ENCODE measurements at regions not wholly inside any gene's neighbourhood (a gene's known extent, or its start where the extent isn't known, plus 50 kb on each side); places are given as distances from the start of the nearest gene placed in this dataset.

- H3K27ac ChIP-seq (ENCODE audit: insufficient read length, low read depth, low read length) = no peak overlapping the region
- H3K27me3 ChIP-seq (ENCODE audit: insufficient read depth, low read length) = no peaks in the 10 kb centered on the region
- no peak overlapping the region for H2AK5ac ChIP-seq (ENCODE audit: insufficient read length, low read length)
- no peak overlapping the region for H3K23ac ChIP-seq (ENCODE audit: insufficient read length, low read depth, low read length)
- H3K9ac ChIP-seq (ENCODE audit: extremely low read depth, insufficient read length, low read length) = no peak overlapping the region
- H2BK5ac ChIP-seq (ENCODE audit: insufficient read length, low read length) = no peak overlapping the region
- no CpG with 5 or more reads among the region's 2 CpGs for WGBS (ENCODE audit: extremely low coverage, insufficient read length, low lambda C conversion rate)
- TF ChIP-seq, protein P1, sequence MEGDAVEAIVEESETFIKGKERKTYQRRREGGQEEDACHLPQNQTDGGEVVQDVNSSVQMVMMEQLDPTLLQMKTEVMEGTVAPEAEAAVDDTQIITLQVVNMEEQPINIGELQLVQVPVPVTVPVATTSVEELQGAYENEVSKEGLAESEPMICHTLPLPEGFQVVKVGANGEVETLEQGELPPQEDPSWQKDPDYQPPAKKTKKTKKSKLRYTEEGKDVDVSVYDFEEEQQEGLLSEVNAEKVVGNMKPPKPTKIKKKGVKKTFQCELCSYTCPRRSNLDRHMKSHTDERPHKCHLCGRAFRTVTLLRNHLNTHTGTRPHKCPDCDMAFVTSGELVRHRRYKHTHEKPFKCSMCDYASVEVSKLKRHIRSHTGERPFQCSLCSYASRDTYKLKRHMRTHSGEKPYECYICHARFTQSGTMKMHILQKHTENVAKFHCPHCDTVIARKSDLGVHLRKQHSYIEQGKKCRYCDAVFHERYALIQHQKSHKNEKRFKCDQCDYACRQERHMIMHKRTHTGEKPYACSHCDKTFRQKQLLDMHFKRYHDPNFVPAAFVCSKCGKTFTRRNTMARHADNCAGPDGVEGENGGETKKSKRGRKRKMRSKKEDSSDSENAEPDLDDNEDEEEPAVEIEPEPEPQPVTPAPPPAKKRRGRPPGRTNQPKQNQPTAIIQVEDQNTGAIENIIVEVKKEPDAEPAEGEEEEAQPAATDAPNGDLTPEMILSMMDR (conservative IDR thresholded peaks at IDR 0.05) = no peak
- no peak for DNase-seq
- no peak overlapping the region for H4K8ac ChIP-seq (replicated peaks; ENCODE audit: insufficient read length, low read depth, low read length)
- no peak overlapping the region for H3K27ac Mint-ChIP-seq
- no peaks in the 10 kb centered on the region for H3K23me2 ChIP-seq (ENCODE audit: insufficient read length, low read depth, low read length, poor library complexity, severe bottlenecking)
- H4K91ac ChIP-seq (ENCODE audit: insufficient read length, low read depth, low read length) = no peak overlapping the region
- no peak overlapping the region for H3K4me2 ChIP-seq (ENCODE audit: insufficient read depth, insufficient read length, low read length)
- H3K4ac ChIP-seq (ENCODE audit: low read depth, low read length) = no peak overlapping the region
- no peaks in the 10 kb centered on the region for H3K36me3 Mint-ChIP-seq (ENCODE audit: insufficient read depth in 1 of 3, low read depth in 3 of 3)
- no peak overlapping the region for H2BK12ac ChIP-seq (ENCODE audit: insufficient read length, low read depth, low read length)
- H2AFZ ChIP-seq (ENCODE audit: low read length) = no peak overlapping the region
- H3K56ac ChIP-seq (ENCODE audit: insufficient read length, low read depth, low read length) = no peak overlapping the region
- no peak overlapping the region for H3K4me3 Mint-ChIP-seq
- no peaks in the 10 kb centered on the region for H4K20me1 ChIP-seq (ENCODE audit: control insufficient read depth, insufficient read depth, insufficient read length)
- H3T11ph ChIP-seq (ENCODE audit: low read length) = no peak overlapping the region
- no peaks in the 10 kb centered on the region for H3K9me3 Mint-ChIP-seq
- H2BK15ac ChIP-seq (ENCODE audit: low read depth, low read length) = no peak overlapping the region
- H3K4me1 Mint-ChIP-seq = no peaks in the 10 kb centered on the region
- no peaks in the 10 kb centered on the region for H3K79me2 ChIP-seq (ENCODE audit: insufficient read depth, low read length)
- no peaks in the 10 kb centered on the region for H3K9me3 ChIP-seq (ENCODE audit: control insufficient read depth, low read depth, low read length)
- no peak overlapping the region for H4K5ac ChIP-seq (ENCODE audit: insufficient read length, low read depth, low read length)
- peaks cover 45% of the 10 kb centered on the region for H3K27me3 Mint-ChIP-seq (ENCODE audit: low read depth)
- no peaks in the 10 kb centered on the region for H3K4me1 ChIP-seq (ENCODE audit: insufficient read depth, low read length)
- no peak overlapping the region for H3K18ac ChIP-seq (ENCODE audit: insufficient read length, low read depth, low read length)
- no peaks in the 10 kb centered on the region for H3K79me1 ChIP-seq (ENCODE audit: insufficient read depth, low read depth, low read length, poor library complexity, severe bottlenecking)
- H2BK20ac ChIP-seq (ENCODE audit: low read depth, low read length, poor library complexity, severe bottlenecking) = no peak overlapping the region
- H3K14ac ChIP-seq (ENCODE audit: insufficient read depth, low read length) = no peak overlapping the region
- H2BK120ac ChIP-seq (ENCODE audit: low read depth, low read length, poor library complexity, severe bottlenecking) = no peak overlapping the region
These were observed 70.4 kb downstream of the OTP start for GRCh38 chr5:77568082-77568481.

All from H9 (cell line).